ENCODE measurements at regions not wholly inside any gene's neighbourhood (a gene's known extent, or its start where the extent isn't known, plus 50 kb on each side); places are given as distances from the start of the nearest gene placed in this dataset.

- H3K4me1 ChIP-seq (ENCODE audit: insufficient read depth, insufficient read length), result no peaks in the 10 kb centered on the region
These were observed 243.5 kb downstream of the GATA3 start for GRCh38 chr10:8297959-8298358.

GRCh38 chr10:8298896-8299570, 244.5 kb downstream of the GATA3 start:
- no peak for DNase-seq (ENCODE audit: low read depth, low spot score)
- Histone ChIP-seq H3K4me3 (ENCODE audit: insufficient read length, low read depth) (no peak overlapping the region), H3K9me3 (ENCODE audit: insufficient read depth, low read length) (no peaks in the 10 kb centered on the region), H3K4me1 (ENCODE audit: insufficient read depth, insufficient read length) (no peaks in the 10 kb centered on the region), H3K9ac (ENCODE audit: insufficient read length, low read depth) (no peak overlapping the region), H3K27me3 (ENCODE audit: insufficient read depth, insufficient read length) (no peaks in the 10 kb centered on the region), H3K36me3 (ENCODE audit: insufficient read depth, insufficient read length, low read length) (no peaks in the 10 kb centered on the region)
- TF ChIP-seq ZNF274 (IDR thresholded peaks at IDR 0.05; ENCODE audit: low read depth, low read length) (no peak), YY1 (IDR thresholded peaks at IDR 0.05; ENCODE audit: insufficient read depth, insufficient read length) (no peak), SUZ12 (IDR thresholded peaks at IDR 0.05; ENCODE audit: extremely low read depth, insufficient read depth, insufficient read length) (no peak)

More at GRCh38 chr10:8297959-8298358, 243.5 kb downstream of the GATA3 start:
- Histone ChIP-seq H3K27me3 (ENCODE audit: insufficient read depth, insufficient read length) (no peaks in the 10 kb centered on the region), H3K4me3 (ENCODE audit: insufficient read length, low read depth) (no peak overlapping the region), H3K9ac (ENCODE audit: insufficient read length, low read depth) (no peak overlapping the region), H3K36me3 (ENCODE audit: insufficient read depth, insufficient read length, low read length) (no peaks in the 10 kb centered on the region), H3K9me3 (ENCODE audit: insufficient read depth, low read length) (no peaks in the 10 kb centered on the region)
- DNase-seq (ENCODE audit: low read depth, low spot score), result no peak
- TF ChIP-seq SUZ12 (IDR thresholded peaks at IDR 0.05; ENCODE audit: extremely low read depth, insufficient read depth, insufficient read length), result no peak
- no peak for TF ChIP-seq ZNF274 (IDR thresholded peaks at IDR 0.05; ENCODE audit: low read depth, low read length)
- TF ChIP-seq YY1 (IDR thresholded peaks at IDR 0.05; ENCODE audit: insufficient read depth, insufficient read length), result no peak

GRCh38 chr10:8300925-8301324, 246.4 kb downstream of the GATA3 start:
- no peak for DNase-seq (ENCODE audit: low read depth, low spot score)
- H3K27me3 ChIP-seq (ENCODE audit: insufficient read depth, insufficient read length), result no peaks in the 10 kb centered on the region
- no peaks in the 10 kb centered on the region for H3K9me3 ChIP-seq (ENCODE audit: insufficient read depth, low read length)
- no peak overlapping the region for H3K9ac ChIP-seq (ENCODE audit: insufficient read length, low read depth)
- no peak overlapping the region for H3K4me3 ChIP-seq (ENCODE audit: insufficient read length, low read depth)
- H3K36me3 ChIP-seq (ENCODE audit: insufficient read depth, insufficient read length, low read length), result no peaks in the 10 kb centered on the region
- H3K4me1 ChIP-seq (ENCODE audit: insufficient read depth, insufficient read length), result no peaks in the 10 kb centered on the region
- TF ChIP-seq YY1 (IDR thresholded peaks at IDR 0.05; ENCODE audit: insufficient read depth, insufficient read length) (no peak), SUZ12 (IDR thresholded peaks at IDR 0.05; ENCODE audit: extremely low read depth, insufficient read depth, insufficient read length) (no peak), ZNF274 (IDR thresholded peaks at IDR 0.05; ENCODE audit: low read depth, low read length) (no peak)

- Histone ChIP-seq H3K9ac (ENCODE audit: insufficient read length, low read depth) (no peak overlapping the region), H3K36me3 (ENCODE audit: insufficient read depth, insufficient read length, low read length) (no peaks in the 10 kb centered on the region), H3K9me3 (ENCODE audit: insufficient read depth, low read length) (no peaks in the 10 kb centered on the region), H3K4me1 (ENCODE audit: insufficient read depth, insufficient read length) (no peaks in the 10 kb centered on the region), H3K4me3 (ENCODE audit: insufficient read length, low read depth) (no peak overlapping the region), H3K27me3 (ENCODE audit: insufficient read depth, insufficient read length) (no peaks in the 10 kb centered on the region)
- DNase-seq (ENCODE audit: low read depth, low spot score), result no peak
- TF ChIP-seq YY1 (IDR thresholded peaks at IDR 0.05; ENCODE audit: insufficient read depth, insufficient read length) (no peak), SUZ12 (IDR thresholded peaks at IDR 0.05; ENCODE audit: extremely low read depth, insufficient read depth, insufficient read length) (no peak), ZNF274 (IDR thresholded peaks at IDR 0.05; ENCODE audit: low read depth, low read length) (no peak)
These were observed 246.8 kb downstream of the GATA3 start for GRCh38 chr10:8301333-8301732.

- no peaks in the 10 kb centered on the region for H3K27me3 ChIP-seq (ENCODE audit: insufficient read depth, insufficient read length)
- H3K36me3 ChIP-seq (ENCODE audit: insufficient read depth, insufficient read length, low read length), result no peaks in the 10 kb centered on the region
- no peak for DNase-seq (ENCODE audit: low read depth, low spot score)
- H3K4me1 ChIP-seq (ENCODE audit: insufficient read depth, insufficient read length), result no peaks in the 10 kb centered on the region
- no peaks in the 10 kb centered on the region for H3K9me3 ChIP-seq (ENCODE audit: insufficient read depth, low read length)
- H3K4me3 ChIP-seq (ENCODE audit: insufficient read length, low read depth), result no peak overlapping the region
- TF ChIP-seq YY1 (IDR thresholded peaks at IDR 0.05; ENCODE audit: insufficient read depth, insufficient read length), result no peak
- no peak for TF ChIP-seq ZNF274 (IDR thresholded peaks at IDR 0.05; ENCODE audit: low read depth, low read length)
- TF ChIP-seq SUZ12 (IDR thresholded peaks at IDR 0.05; ENCODE audit: extremely low read depth, insufficient read depth, insufficient read length), result no peak
- H3K9ac ChIP-seq (ENCODE audit: insufficient read length, low read depth), result no peak overlapping the region
These were observed 247.3 kb downstream of the GATA3 start for GRCh38 chr10:8301831-8302230.

- Histone ChIP-seq H3K9me3 (ENCODE audit: insufficient read depth, low read length) (no peaks in the 10 kb centered on the region), H3K4me1 (ENCODE audit: insufficient read depth, insufficient read length) (no peaks in the 10 kb centered on the region), H3K36me3 (ENCODE audit: insufficient read depth, insufficient read length, low read length) (no peaks in the 10 kb centered on the region), H3K27me3 (ENCODE audit: insufficient read depth, insufficient read length) (no peaks in the 10 kb centered on the region), H3K4me3 (ENCODE audit: insufficient read length, low read depth) (no peak overlapping the region), H3K9ac (ENCODE audit: insufficient read length, low read depth) (no peak overlapping the region)
- no peak for TF ChIP-seq ZNF274 (IDR thresholded peaks at IDR 0.05; ENCODE audit: low read depth, low read length)
- TF ChIP-seq SUZ12 (IDR thresholded peaks at IDR 0.05; ENCODE audit: extremely low read depth, insufficient read depth, insufficient read length), result no peak
- TF ChIP-seq YY1 (IDR thresholded peaks at IDR 0.05; ENCODE audit: insufficient read depth, insufficient read length), result no peak
- DNase-seq (ENCODE audit: low read depth, low spot score), result no peak
These were observed 248.1 kb downstream of the GATA3 start for GRCh38 chr10:8302565-8302964.

- no peaks in the 10 kb centered on the region for H3K4me1 ChIP-seq (ENCODE audit: insufficient read depth, insufficient read length)
- no peaks in the 10 kb centered on the region for H3K9me3 ChIP-seq (ENCODE audit: insufficient read depth, low read length)
- H3K27me3 ChIP-seq (ENCODE audit: insufficient read depth, insufficient read length), result no peaks in the 10 kb centered on the region
- H3K4me3 ChIP-seq (ENCODE audit: insufficient read length, low read depth), result no peak overlapping the region
- H3K36me3 ChIP-seq (ENCODE audit: insufficient read depth, insufficient read length, low read length), result no peaks in the 10 kb centered on the region
- DNase-seq (ENCODE audit: low read depth, low spot score), result no peak
- TF ChIP-seq SUZ12 (IDR thresholded peaks at IDR 0.05; ENCODE audit: extremely low read depth, insufficient read depth, insufficient read length), result no peak
- no peak for TF ChIP-seq ZNF274 (IDR thresholded peaks at IDR 0.05; ENCODE audit: low read depth, low read length)
- no peak for TF ChIP-seq YY1 (IDR thresholded peaks at IDR 0.05; ENCODE audit: insufficient read depth, insufficient read length)
- no peak overlapping the region for H3K9ac ChIP-seq (ENCODE audit: insufficient read length, low read depth)
These were observed 250.4 kb downstream of the GATA3 start for GRCh38 chr10:8304861-8305260.
